RPMI8226 (cell line): ENCODE measurements at regions not wholly inside any gene's neighbourhood (a gene's known extent, or its start where the extent isn't known, plus 50 kb on each side); places are given as distances from the start of the nearest gene placed in this dataset.
"Not testable (repeated sequence)": the region's sequence is repeated elsewhere in the genome, so short reads cannot be mapped to it uniquely, and the experiment has no call there.

Experiments
- DNase-seq: peaks from one replicate; pipeline ENCODE4 v3.0.0-alpha.2; 2015

- DNase-seq = no peak
Measured at GRCh38 chr17:73855720-73856333, 211.6 kb upstream of the SDK2 start.

GRCh38 chr17:73856556-73856955 lies 212.3 kb upstream of the SDK2 start:
- DNase-seq = no peak

- DNase-seq = not testable (repeated sequence)
Measured at GRCh38 chr17:73859439-73860008, 215.3 kb upstream of the SDK2 start.

- no peak for DNase-seq
Measured at GRCh38 chr17:73861543-73861942, 217.3 kb upstream of the SDK2 start.

- no peak for DNase-seq
Measured at GRCh38 chr17:73863761-73864535, 219.7 kb upstream of the SDK2 start.

- DNase-seq = no peak
Measured at GRCh38 chr17:73865831-73866230, 221.6 kb upstream of the SDK2 start.

GRCh38 chr17:73867056-73867455 lies 222.8 kb upstream of the SDK2 start:
- no peak for DNase-seq

- no peak for DNase-seq
Measured at GRCh38 chr17:73870068-73870467, 225.8 kb upstream of the SDK2 start.

GRCh38 chr17:73870473-73870872 lies 226.2 kb upstream of the SDK2 start:
- DNase-seq = no peak

- DNase-seq = no peak
Measured at GRCh38 chr17:73872816-73873215, 228.6 kb upstream of the SDK2 start.

GRCh38 chr17:73874008-73874720 lies 229.9 kb upstream of the SDK2 start:
- no peak for DNase-seq

GRCh38 chr17:73875346-73875745 lies 231.1 kb upstream of the SDK2 start:
- DNase-seq = no peak

GRCh38 chr17:73877962-73878361 lies 233.7 kb upstream of the SDK2 start:
- DNase-seq = no peak

- DNase-seq = no peak
Measured at GRCh38 chr17:73878923-73879322, 234.7 kb upstream of the SDK2 start.

GRCh38 chr17:73879987-73880386 lies 235.7 kb upstream of the SDK2 start:
- no peak for DNase-seq

- no peak for DNase-seq
Measured at GRCh38 chr17:73882590-73882989, 238.3 kb upstream of the SDK2 start.

- no peak for DNase-seq
Measured at GRCh38 chr17:73883175-73883574, 238.9 kb upstream of the SDK2 start.

- DNase-seq = no peak
Measured at GRCh38 chr17:73887739-73888138, 243.5 kb upstream of the SDK2 start.

- DNase-seq = no peak
Measured at GRCh38 chr17:73888862-73889261, 244.6 kb upstream of the SDK2 start.

- no peak for DNase-seq
Measured at GRCh38 chr17:73889439-73889838, 245.2 kb upstream of the SDK2 start.

- no peak for DNase-seq
Measured at GRCh38 chr17:73890831-73891405, 246.7 kb upstream of the SDK2 start.

GRCh38 chr17:73895157-73895556 lies 250.9 kb upstream of the SDK2 start:
- no peak for DNase-seq

GRCh38 chr17:73896966-73897365 lies 252.7 kb upstream of the SDK2 start:
- no peak for DNase-seq
